Activated B cell treated with CpG ODN at 0.5 μM for 24 hours (primary cell): ENCODE measurements at regions not wholly inside any gene's neighbourhood (a gene's known extent, or its start where the extent isn't known, plus 50 kb on each side); places are given as distances from the start of the nearest gene placed in this dataset.

Source experiments
- ATAC-seq: fragments of 200-7000 bp; cut with Tn5 transposase; one replicate; pipeline ENCODE4 v1.10.0; 2021; ENCODE audit warnings: low read depth, mild to moderate bottlenecking, moderate library complexity
- CTCF ChIA-PET: fragments of 350-600 bp; sonication (Branson Sonifier 250); formaldehyde crosslinking; loops from one replicate; lab custom pipeline; 2021; ENCODE audit warnings: antibody characterized with exemption; lab: Charles Lee
- POLR2A ChIA-PET: fragments of 350-600 bp; sonication (Branson Sonifier 250); formaldehyde crosslinking; loops from one replicate; lab custom pipeline; 2021; ENCODE audit warnings: antibody characterized with exemption; lab: Charles Lee
- DNase-seq: peaks from one replicate; pipeline ENCODE4 v3.0.0; 2022
- H3K27ac Mint-ChIP-seq: one replicate; pipeline ENCODE4 v1.8.0; 2020; ENCODE audit warnings: mixed read lengths
- H3K27me3 Mint-ChIP-seq: one replicate; pipeline ENCODE4 v1.8.0; 2021; ENCODE audit warnings: mixed read lengths
- H3K36me3 Mint-ChIP-seq: one replicate; pipeline ENCODE4 v1.8.0; 2021; ENCODE audit warnings: low read depth, mixed read lengths
- H3K4me1 Mint-ChIP-seq: one replicate; pipeline ENCODE4 v1.8.0; 2021; ENCODE audit warnings: mixed read lengths
- H3K4me3 Mint-ChIP-seq: one replicate; pipeline ENCODE4 v1.8.0; 2020; ENCODE audit warnings: mild to moderate bottlenecking, mixed read lengths
- H3K9me3 Mint-ChIP-seq: one replicate; pipeline ENCODE4 v1.8.0; 2020; ENCODE audit warnings: mixed read lengths
- intact Hi-C: fragments of 100-400 bp; cut with micrococcal nuclease; formaldehyde crosslinking; loops from one replicate; pipeline ENCODE4 v1.15.1; 2024
- TF ChIP-seq, protein P1 (sequence below): fragments of 200-600 bp; IDR thresholded peaks from one replicate; pipeline ENCODE4 v1.8.0; 2022; ENCODE audit warnings: antibody characterized with exemption, mild to moderate bottlenecking

DNA sequence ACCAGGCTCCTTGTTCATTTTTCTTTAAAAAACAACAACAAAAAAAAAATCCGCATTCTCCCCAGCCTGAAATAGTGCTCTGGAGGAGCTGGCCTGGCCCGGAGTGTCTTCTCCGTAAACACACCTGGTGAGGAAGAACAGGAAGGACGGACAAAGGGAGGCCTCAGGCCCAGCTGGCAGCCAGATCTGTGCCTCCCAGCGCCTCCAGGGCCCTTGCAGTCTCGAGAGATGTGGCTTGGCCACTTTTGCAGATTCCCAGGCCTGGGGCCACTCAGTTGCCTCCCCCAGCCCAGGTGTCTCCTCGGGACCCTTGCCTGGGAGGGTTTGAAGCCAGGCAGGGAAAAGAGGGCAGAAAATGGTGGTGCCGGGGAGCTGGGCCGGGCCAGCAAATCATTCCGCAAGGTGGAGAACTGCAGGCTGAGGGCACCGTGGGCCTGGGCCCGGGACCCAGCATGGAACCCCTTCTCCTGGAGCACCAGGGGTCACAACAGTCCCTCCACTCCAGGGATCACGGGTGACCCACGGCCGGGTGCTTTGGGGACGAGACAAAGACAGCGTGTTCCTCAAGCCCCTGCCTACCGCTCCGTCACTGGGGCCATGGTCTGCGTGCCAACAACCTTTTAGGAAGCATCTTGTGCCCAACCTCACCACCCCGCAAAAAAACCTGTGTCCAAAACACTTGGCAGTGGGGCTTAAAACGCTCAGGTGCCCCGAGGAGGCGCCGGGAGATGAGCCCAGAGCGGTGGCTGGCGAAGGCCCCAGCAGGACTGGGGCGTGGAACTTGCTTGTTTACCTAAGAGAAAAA lies 67.1 kb upstream of the WNT7B start:
- Mint-ChIP-seq H3K36me3 (no peaks in the 10 kb centered on the region), H3K4me3 (peak overlapping the region; percentile 86), H3K9me3 (no peaks in the 10 kb centered on the region), H3K27me3 (no peaks in the 10 kb centered on the region), H3K4me1 (peaks cover 37% of the 10 kb centered on the region), H3K27ac (peak overlapping the region; percentile 84)
- CTCF ChIA-PET: interaction anchor here (1.2 kb wide), 2 partner anchors 31 to 73 kb away, joined by 3 to 4 read pairs; no protein-coding TSS in a partner anchor
- DNase-seq (no peak), ATAC-seq (peak; percentile 48)
- TF ChIP-seq, protein P1, sequence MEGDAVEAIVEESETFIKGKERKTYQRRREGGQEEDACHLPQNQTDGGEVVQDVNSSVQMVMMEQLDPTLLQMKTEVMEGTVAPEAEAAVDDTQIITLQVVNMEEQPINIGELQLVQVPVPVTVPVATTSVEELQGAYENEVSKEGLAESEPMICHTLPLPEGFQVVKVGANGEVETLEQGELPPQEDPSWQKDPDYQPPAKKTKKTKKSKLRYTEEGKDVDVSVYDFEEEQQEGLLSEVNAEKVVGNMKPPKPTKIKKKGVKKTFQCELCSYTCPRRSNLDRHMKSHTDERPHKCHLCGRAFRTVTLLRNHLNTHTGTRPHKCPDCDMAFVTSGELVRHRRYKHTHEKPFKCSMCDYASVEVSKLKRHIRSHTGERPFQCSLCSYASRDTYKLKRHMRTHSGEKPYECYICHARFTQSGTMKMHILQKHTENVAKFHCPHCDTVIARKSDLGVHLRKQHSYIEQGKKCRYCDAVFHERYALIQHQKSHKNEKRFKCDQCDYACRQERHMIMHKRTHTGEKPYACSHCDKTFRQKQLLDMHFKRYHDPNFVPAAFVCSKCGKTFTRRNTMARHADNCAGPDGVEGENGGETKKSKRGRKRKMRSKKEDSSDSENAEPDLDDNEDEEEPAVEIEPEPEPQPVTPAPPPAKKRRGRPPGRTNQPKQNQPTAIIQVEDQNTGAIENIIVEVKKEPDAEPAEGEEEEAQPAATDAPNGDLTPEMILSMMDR: no peak
- POLR2A ChIA-PET: interaction anchor here (0.6 to 3.6 kb wide), 7 partner anchors 9 to 27 kb away, joined by 3 to 34 read pairs (median 7); no protein-coding TSS in a partner anchor
- intact Hi-C loops: loop anchor here (1.0 kb wide), 2 partner anchors 8 to 10 kb away; no protein-coding TSS in a partner anchor

DNA sequence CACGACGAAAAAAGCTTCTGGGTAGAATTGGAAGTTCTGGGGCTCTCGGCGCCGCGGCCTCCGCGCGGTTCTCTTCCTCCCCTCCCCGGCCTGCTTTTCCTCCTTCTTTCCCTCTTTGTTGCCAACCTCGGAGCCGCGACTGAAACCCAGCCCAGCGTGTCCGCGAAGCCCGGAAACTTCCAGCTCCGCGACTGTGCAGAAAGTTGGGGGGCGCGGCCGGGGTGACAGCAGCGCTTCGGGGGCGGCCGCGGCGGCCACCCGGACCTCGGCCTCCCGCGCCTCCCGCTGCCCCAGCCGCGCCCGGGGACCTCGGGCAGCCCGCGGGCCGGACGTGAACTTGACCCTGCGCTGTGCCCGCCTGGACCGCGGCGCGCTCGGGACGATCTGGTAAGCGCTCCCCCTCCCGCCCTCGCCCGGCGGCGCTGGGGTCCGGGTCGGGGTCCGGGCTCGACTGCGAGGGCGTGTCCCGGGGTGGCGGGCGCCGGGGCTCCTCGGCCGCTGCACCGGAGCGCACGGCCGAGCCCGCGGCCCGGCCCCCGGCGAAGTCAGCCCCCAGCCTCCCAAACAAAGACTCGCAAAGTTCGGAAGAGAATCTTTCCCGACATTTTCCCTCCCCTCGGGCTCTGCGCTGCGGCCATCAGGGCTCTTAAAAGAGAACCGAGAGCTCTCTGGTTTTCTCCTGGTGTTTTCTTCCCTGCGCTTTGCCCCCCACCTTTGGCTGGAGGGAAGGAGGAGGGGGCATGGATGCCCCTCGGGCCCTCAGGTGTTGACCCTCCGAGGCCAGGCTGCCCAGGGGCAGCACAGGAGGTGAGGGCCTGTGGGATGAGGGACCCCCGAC lies 67.9 kb upstream of the WNT7B start:
- no peak for DNase-seq
- Mint-ChIP-seq H3K27ac (peak overlapping the region; percentile 84), H3K4me3 (peak overlapping the region; percentile 86), H3K36me3 (no peaks in the 10 kb centered on the region), H3K9me3 (no peaks in the 10 kb centered on the region), H3K27me3 (no peaks in the 10 kb centered on the region), H3K4me1 (peaks cover 36% of the 10 kb centered on the region)
- peak; percentile 58 for ATAC-seq
- intact Hi-C loops: loop anchor here (1.0 kb wide), 2 partner anchors 9 kb away; no protein-coding TSS in a partner anchor
- TF ChIP-seq, protein P1: no peak
- CTCF ChIA-PET: interaction anchor here (1.2 kb wide), 2 partner anchors 32 to 72 kb away, joined by 3 to 4 read pairs; no protein-coding TSS in a partner anchor
- POLR2A ChIA-PET: interaction anchor here (0.6 to 3.6 kb wide), 9 partner anchors 8 to 27 kb away, joined by 3 to 34 read pairs (median 5); no protein-coding TSS in a partner anchor

DNA sequence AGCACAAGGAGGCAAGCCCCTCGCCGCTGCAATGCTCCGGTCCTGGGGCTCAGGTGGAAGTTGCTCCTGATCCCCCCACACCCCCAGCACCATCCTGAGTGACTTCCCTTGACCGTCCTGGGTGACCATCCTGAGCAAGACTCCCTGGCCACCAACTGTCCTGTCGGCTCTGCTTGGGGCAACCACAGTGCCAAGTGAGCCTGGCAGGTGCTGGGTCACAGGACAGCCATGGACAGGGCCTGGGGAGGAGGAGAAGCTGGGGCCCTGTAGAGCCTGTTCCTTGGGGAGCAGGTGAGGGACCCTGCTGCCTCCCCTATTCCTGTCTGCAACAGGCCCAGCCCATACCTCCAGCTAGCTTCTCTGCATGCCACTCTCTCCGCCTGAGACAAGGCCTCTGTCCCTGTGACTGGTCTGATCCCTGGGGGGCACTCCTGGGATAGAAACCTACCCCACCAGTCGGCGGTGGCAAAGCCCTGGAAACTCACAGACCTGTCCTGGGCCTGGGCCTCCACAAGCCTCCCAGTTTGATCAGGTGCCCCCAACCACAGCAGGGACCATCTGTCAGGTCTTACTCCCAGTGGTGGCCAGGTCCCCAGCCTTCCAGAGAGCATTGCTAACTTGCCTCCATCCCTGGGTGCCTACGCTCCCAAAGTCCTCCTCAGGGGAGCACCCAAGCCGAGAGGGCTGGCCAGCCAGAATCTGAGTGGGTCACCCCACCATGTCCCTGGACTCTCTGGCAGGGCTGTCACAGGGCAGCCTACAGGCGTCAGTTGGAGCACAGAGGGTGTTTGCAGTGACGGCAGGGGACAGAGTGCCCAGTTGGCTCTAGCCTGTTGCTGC lies 68.7 kb upstream of the WNT7B start:
- no peaks in the 10 kb centered on the region for H3K27me3 Mint-ChIP-seq
- peaks cover 38% of the 10 kb centered on the region for H3K4me1 Mint-ChIP-seq
- peak overlapping the region; percentile 24 for H3K27ac Mint-ChIP-seq
- no peaks in the 10 kb centered on the region for H3K9me3 Mint-ChIP-seq
- ChIA-PET CTCF (no interaction called here), POLR2A (interaction anchor here (1.0 to 3.6 kb wide), 5 partner anchors 8 to 25 kb away, joined by 3 to 34 read pairs (median 5); no protein-coding TSS in a partner anchor)
- no peak for DNase-seq
- no peaks in the 10 kb centered on the region for H3K36me3 Mint-ChIP-seq
- no peak for ATAC-seq
- TF ChIP-seq, protein P1: no peak
- peak overlapping the region; percentile 74 for H3K4me3 Mint-ChIP-seq
- intact Hi-C loops: no loop called here

DNA sequence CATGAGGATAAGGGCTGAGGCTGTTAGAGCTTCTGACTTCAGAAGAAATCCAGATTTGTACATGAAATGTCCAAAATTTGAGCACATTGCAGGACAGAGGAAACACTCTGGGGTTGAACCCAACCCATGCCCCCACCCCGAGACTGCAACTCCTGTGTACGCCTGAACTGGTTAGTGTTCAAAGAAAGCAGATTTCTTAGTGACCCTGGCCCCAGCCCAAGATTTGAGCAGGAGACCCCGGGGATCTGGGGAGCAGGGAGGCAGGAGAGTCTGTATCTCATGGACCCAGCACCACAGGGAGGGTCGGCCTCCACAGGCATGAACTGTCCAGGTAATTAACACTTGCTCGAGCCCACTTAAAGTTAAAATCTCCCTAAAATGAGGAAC lies 69.3 kb upstream of the WNT7B start:
- no peaks in the 10 kb centered on the region for H3K27me3 Mint-ChIP-seq
- H3K27ac Mint-ChIP-seq: peak overlapping the region; percentile 24
- POLR2A ChIA-PET: interaction anchor here (1.3 to 1.6 kb wide), 3 partner anchors 10 to 24 kb away, joined by 4 to 5 read pairs (median 5); no protein-coding TSS in a partner anchor
- H3K4me1 Mint-ChIP-seq: peaks cover 43% of the 10 kb centered on the region
- CTCF ChIA-PET: no interaction called here
- peak overlapping the region; percentile 28 for H3K4me3 Mint-ChIP-seq
- no peaks in the 10 kb centered on the region for H3K9me3 Mint-ChIP-seq
- no peaks in the 10 kb centered on the region for H3K36me3 Mint-ChIP-seq
- ATAC-seq: no peak
- TF ChIP-seq, protein P1: no peak
- DNase-seq: no peak
- intact Hi-C loops: no loop called here
